ENCODE measurements at regions not wholly inside any gene's neighbourhood (a gene's known extent, or its start where the extent isn't known, plus 50 kb on each side); places are given as distances from the start of the nearest gene placed in this dataset.
"Not testable (repeated sequence)": the region's sequence is repeated elsewhere in the genome, so short reads cannot be mapped to it uniquely, and the experiment has no call there.

DNA sequence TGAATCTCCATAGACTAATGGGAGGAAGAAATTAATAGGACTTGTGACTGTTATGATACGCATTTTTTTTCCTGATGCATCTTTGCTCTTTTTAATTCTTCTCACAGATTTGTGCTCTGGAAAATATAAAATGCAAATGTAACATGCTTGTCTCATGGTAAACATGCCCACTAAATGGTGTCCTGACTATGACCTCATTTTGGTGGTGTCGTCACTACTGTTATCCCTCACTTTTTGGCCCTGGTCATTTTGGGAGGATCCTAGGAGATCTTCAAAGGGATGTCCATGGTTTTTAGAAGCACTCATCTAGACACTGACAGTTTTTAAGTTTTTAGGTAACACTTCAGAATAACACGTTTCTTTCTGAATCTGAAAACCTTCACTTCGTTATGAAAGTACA lies 790.8 kb upstream of the FBXO33 start:
- DNase-seq, result no peak

- no peak for DNase-seq
Measured at GRCh38 chr14:40221428-40221827, 789.2 kb upstream of the FBXO33 start.

- DNase-seq, result no peak
Measured at GRCh38 chr14:40219032-40219431, 786.8 kb upstream of the FBXO33 start.

DNA sequence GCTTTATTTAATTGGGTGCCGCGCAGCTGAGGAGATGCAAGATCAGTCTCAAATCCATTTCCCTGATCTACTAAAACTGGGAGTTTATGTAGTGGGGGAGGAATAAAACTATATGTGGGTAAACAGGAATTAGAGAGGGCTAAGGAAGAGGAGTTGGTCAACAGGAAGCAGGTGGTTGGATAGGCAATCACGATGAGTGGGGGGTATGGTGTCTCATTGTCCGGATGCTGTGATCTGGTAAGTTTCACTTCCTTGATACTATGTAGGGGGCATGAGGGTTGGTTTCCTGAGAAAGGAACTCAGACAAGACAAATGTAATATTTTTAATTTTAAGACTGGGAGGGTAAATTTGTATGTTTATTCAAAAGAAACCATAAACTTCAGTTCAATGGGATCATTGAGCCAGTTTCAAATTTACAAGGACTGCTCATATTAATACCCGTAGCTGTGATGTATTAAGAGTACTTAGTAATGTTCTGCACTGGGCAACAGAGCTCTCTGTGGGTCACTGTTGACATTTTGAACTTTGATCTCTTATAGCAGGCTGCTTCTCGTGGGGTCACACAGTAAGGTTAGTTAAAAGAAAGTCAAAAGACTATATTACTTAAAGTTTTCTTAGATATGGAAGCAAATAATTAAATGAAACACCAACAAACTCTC lies 786.2 kb upstream of the FBXO33 start:
- DNase-seq, result no peak

DNA sequence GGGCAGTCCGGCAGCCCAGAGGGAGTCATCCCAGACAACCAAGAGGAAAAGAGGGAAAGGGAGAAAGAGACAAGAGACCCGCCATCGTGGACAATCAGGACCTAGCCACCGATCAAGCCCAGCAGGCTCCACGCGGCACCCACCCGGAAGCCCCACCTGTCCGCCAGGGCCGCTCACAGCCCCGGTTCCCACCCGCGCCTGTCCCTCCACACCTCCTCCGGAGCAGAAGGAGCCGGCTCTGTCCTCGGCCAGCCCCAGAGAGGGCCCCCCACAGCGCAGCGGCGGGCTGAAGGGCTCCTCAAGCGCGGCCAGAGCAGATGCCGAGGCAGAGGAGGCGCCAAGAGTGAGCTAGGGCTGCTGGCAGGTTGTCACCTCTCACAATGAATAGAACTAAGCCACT lies 784.7 kb upstream of the FBXO33 start:
- DNase-seq, result no peak

- DNase-seq, result not testable (repeated sequence)
Measured at GRCh38 chr14:40216408-40216807, 784.2 kb upstream of the FBXO33 start.

DNA sequence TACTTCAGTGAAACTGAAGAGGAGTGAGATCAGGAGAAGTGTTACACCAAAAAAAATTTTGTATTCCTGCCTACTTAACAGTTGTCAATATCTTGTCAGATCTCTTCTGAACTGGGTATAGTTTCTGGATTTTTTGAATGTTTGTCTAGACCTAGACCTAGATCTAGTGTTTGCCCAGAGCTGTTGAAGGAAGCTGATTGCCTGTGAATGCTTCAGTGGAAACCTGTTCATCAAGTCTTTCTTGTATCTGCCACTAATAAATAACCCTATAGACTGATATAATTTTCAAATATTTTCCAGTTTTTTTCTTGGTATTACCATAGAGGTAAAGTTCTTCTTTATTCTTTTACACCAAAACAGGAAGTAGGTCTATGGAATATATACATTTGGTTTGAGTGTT lies 781.5 kb upstream of the FBXO33 start:
- no peak for DNase-seq

DNA sequence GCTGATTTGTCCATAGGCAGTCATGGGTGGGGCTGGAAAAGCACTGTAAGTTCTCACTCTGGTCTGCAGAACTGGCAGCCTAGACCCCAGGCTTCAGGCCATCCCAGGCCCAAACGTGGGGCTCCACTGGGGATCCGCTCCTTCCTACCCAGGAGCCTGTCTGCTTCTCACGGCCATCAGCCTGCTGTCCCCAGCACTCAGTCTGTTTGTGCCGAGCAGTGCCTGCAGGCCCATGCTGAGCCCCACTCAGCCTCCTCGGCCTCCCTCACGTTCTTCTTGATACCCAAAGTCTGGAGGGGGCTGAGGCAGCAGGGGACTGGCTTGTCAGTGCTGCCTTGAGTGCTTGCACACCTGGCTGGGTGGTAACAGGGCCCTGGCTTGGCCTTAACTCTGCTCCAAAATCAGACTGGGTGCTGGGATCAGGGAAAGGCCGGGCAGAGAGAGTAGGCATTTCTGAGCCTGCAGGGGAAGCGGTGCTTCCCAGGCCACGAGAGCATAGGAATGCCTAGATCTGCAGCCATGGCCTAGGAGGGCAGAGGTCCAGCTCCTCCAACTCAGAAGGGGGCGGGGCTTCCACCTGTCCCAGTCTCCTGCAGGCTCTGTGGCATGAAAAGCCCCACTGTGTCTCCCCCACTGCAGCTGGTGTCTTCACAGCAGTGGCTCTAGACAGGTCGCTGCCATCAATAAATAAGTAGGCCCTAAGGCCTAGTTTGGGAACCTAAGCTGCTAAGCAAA lies 772.4 kb upstream of the FBXO33 start:
- no peak for DNase-seq

DNA sequence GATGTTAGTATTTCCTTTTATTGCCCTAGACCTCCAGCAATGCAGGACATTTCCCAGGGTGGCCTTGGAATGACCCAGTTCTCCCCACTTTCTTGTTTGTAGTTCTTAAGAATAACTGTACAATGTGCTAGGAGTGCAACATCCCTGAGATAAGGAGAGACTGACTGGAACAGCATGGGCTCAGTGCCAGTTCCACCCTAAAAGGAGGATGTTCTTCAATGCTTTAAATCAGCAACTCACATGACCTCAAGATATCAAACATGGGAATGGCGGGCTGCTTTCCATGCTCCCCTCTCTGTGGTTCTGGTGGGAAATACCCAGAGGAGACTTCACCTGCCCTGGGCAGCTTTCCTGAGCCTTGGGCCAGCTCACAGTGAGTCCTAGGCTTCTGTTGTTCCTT lies 766.9 kb upstream of the FBXO33 start:
- no peak for DNase-seq

DNA sequence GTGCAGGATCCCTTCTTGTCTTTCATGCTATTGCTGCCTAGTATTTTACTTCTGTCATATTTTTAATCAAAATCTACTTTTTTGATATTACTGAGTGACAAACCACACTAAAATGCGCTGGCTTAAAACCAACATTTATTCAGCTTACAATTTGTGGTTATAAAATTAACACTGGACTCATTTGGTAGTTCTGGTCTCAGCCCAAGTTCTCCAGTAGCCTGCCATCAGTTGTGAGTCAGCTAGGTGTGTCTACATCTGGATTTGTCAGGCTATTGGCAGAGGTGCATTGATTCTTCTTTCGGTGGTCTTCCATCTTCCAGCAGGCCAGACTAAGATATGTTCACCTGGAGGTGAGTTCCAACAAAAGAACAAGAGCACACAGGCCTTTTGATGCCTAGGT lies 765.1 kb upstream of the FBXO33 start:
- DNase-seq, result no peak

- DNase-seq, result no peak
Measured at GRCh38 chr14:40188006-40188405, 755.8 kb upstream of the FBXO33 start.

DNA sequence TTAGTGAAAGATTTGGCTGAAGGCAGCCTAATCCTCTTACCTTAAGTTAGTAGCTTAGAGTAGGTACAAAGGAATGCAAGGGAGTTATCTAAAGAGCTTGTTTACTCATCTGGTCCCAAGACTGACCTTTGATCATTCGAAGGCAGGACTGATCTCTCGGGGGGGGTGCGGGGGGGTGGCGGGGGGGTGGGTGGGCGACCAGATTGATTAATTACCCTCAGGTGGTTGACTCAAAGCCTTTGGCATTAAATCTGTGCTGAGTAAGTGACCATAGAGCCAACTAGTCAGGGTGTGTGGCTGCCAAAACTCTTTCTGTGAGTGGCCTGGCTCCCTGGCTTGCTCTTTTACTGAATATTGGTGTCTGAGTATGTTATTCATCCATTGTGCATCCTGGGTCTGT lies 731.9 kb upstream of the FBXO33 start:
- no peak for DNase-seq

GRCh38 chr14:40139657-40140056 lies 707.4 kb upstream of the FBXO33 start:
- no peak for DNase-seq

- no peak for DNase-seq
Measured at GRCh38 chr14:40133463-40133862, 701.2 kb upstream of the FBXO33 start.

- DNase-seq, result no peak
Measured at GRCh38 chr14:40129159-40129558, 696.9 kb upstream of the FBXO33 start.

DNA sequence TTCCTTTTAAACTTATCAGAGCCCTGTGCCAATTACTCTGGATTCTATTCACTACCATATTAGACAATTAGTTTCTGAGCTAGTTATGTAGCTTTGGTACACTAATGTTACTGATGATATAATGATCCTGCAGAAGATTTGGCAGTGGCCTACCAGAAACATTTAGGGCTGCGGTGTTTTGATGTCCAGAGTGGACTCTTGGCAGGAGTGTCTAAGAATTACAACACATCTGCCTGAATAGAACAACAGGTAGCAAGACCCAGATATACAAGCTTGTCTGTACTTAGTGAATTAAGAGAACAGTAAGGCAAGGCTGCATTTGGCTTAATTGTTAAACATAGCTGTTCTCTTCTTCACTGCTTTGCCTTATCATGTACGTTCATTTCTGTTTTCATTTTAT lies 691.6 kb upstream of the FBXO33 start:
- DNase-seq, result no peak

DNA sequence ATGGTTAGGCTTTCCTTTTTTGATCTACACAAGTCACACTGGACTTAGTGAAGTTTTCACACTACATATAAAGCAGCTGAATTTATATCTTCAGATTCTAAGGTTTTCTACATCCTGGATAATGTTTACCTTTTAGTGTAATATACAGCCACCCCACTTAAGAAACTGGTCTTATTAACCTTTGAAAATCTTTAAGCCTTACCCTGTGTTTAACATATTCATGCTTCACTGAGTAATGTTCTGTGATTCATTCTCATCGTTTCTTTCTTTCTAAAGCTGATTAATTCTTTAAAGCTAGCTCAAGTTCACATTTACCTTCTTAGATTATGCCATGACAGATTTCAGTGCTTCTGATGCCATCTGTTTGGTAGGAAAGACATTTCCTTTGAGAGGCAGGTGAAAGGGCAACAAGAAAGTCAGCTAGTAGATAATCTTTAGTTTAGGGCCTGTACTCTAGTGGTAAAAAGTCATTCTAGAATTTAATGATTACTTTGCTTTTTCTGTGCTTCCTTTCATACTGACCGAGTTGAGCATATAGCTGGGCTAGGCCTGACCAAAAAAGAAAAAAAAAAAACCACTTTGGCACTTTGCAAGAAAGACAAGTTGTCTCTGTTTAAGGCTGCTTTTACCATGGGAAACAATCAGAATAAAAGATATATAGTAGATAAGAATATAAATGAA lies 690.9 kb upstream of the FBXO33 start:
- no peak for DNase-seq

DNA sequence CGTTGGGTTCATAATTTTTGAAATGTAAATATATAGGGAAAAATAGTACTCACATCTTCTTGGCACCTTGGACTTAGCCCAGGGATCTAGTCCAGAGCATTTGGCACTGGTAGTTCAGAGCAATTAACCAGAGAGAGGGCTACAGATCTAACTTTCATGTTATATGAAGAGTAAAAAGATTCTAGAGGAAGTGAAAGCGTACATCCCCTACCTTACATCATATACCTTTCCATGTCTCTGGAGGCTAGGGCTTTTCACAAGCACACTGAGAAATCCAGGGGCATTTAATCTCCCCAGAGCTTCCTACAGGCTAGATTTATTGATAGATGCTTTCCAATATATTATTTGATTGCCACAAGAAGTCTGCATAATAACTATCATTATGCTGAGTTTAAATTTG lies 687.5 kb upstream of the FBXO33 start:
- no peak for DNase-seq

GRCh38 chr14:40119321-40119720 lies 687.1 kb upstream of the FBXO33 start:
- DNase-seq, result no peak

DNA sequence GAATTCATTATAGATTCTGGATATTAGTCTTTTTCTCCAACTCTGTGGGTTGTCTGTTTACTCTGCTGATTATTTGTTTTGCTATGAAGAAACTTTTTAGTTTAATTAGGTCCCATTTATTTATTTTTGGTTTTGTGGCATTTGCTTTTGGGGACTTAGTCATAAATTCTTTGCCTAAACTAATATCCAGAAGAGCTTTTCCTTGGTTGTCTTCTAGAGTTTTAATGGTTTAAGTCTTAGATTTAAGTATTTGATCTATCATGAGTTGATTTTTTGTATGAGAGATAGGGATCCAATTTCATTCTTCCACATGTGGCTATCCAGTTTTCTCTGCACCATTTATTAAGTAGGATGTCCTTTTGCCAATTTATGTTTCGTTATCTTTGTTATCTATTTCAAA lies 683.4 kb upstream of the FBXO33 start:
- DNase-seq, result no peak

GRCh38 chr14:40113671-40114070 lies 681.4 kb upstream of the FBXO33 start:
- DNase-seq, result no peak

GRCh38 chr14:40100544-40101196 lies 668.4 kb upstream of the FBXO33 start:
- DNase-seq, result no peak

DNA sequence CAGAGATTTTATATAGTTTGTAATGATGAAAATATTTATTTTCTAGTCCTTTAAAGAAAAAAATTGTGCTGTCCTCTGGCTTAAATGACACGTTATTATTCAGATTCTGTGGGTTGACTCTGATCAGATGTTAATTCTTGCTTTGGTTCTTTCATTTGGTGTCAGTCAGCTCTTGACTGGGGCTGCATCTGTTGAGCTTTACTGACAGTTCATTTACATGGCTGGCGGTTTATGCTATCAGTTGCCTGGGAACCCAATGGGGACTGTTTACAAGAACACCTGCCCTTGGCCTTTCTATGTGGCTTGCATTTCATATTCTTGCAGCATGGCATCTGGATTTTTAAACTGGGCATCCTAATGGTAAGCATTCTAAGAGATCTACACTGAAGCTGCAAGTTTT lies 667.1 kb upstream of the FBXO33 start:
- no peak for DNase-seq

DNA sequence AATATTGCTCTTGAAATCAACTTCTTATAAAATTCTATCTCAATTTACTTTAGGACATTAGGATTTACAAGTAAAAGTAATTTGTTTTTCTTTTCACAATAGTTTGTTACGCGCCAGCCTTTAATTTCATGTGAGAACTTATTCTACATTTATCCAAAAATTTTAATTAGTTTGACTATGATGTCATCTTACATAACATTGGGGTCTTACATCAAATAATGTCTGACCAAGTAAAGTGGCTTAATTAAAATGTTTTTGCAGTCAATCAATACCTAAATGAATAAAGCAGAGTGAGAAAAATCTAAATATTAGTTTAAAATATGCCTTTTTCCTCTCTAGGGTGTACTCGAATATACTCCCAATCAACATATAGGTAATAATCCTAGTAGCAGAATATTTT lies 666.2 kb upstream of the FBXO33 start:
- no peak for DNase-seq
